Stomach (tissue), 8 donors: ENCODE measurements at regions not wholly inside any gene's neighbourhood (a gene's known extent, or its start where the extent isn't known, plus 50 kb on each side); places are given as distances from the start of the nearest gene placed in this dataset.

Experiments
- DNase-seq, 2 donors: peaks; one replicate each; pipeline versions ENCODE4 v3.0.0 to v3.0.0-alpha.2; 2013 to 2019
- H3K27ac ChIP-seq, 5 donors: fragments of 200-600 bp in 4 of 5; sonication (generic) in 4 of 5; one replicate each; pipeline ENCODE4 v1.5.1; 2013 to 2019; ENCODE audit warnings: mild to moderate bottlenecking in 1 of 5, moderate library complexity in 1 of 5
- H3K27me3 ChIP-seq, 3 donors: fragments of 200-600 bp; sonication (generic); one replicate each; pipeline ENCODE4 v1.5.1; 2017 to 2019; ENCODE audit warnings: mixed run types in 1 of 3
- H3K36me3 ChIP-seq, 4 donors: fragments of 200-600 bp; sonication (generic); 1 replicate in 3 of 4; 2 replicates in 1 of 4; pipeline ENCODE4 v1.5.1; 2016 to 2019
- H3K4me1 ChIP-seq, 4 donors: fragments of 200-600 bp; sonication (generic); one replicate each; pipeline ENCODE4 v1.5.1; 2016 to 2019
- H3K4me3 ChIP-seq, 4 donors: fragments of 200-600 bp; sonication (generic) in 3 of 4; one replicate each; pipeline ENCODE4 v1.5.1; 2016 to 2019; ENCODE audit warnings: mild to moderate bottlenecking in 1 of 4
- H3K9me3 ChIP-seq, 4 donors: fragments of 200-600 bp; sonication (generic); one replicate each; pipeline ENCODE4 v1.5.1; 2016 to 2019
- EP300 ChIP-seq: sonication (generic); formaldehyde crosslinking; IDR thresholded peaks from one replicate; pipeline ENCODE4 v1.6.1; 2017; ENCODE audit warnings: antibody characterized with exemption
- POLR2A ChIP-seq, 4 donors: fragments of 450-650 bp; IDR thresholded peaks; one replicate each; pipeline ENCODE4 v1.6.1; 2016; ENCODE audit warnings: antibody characterized with exemption in 4 of 4, control low read depth in 2 of 4, mild to moderate bottlenecking in 1 of 4, moderate library complexity in 1 of 4
- POLR2AphosphoS5 ChIP-seq, 3 donors: sonication (generic); formaldehyde crosslinking; IDR thresholded peaks; one replicate each; pipeline ENCODE4 v1.6.1; 2016; ENCODE audit warnings: antibody characterized with exemption in 3 of 3
- WGBS, 5 donors: extraction: QIAGEN DNeasy Blood & Tissue Kit in 3 of 5; methylation state at CpG; one replicate each; pipeline versions ENCODE4 v1.1.5 to v1.1.7; 2013 to 2018; 5-methylcytosine and 5-hydroxymethylcytosine counted together
- intact Hi-C: fragments of 100-400 bp; cut with DNase I; formaldehyde crosslinking; loops from one replicate; pipeline ENCODE4 v1.15.1; 2023; ENCODE audit warnings: low total_unique reads
- TF ChIP-seq, protein P1 (sequence below), 7 experiments: fragments of 450-650 bp in 4 of 7; fragments of 200-600 bp in 3 of 7; sonication (generic) in 3 of 7; IDR thresholded peaks; one replicate each; pipeline ENCODE4 v1.5.1; 2016 to 2019; ENCODE audit warnings: antibody characterized with exemption in 7 of 7, control low read depth in 2 of 7, mild to moderate bottlenecking in 1 of 7
- donor health status: healthy with polysubstance abuse.
- donor health status: Bipolar disorder and iron deficiency.
- donor health status: healthy.

DNA sequence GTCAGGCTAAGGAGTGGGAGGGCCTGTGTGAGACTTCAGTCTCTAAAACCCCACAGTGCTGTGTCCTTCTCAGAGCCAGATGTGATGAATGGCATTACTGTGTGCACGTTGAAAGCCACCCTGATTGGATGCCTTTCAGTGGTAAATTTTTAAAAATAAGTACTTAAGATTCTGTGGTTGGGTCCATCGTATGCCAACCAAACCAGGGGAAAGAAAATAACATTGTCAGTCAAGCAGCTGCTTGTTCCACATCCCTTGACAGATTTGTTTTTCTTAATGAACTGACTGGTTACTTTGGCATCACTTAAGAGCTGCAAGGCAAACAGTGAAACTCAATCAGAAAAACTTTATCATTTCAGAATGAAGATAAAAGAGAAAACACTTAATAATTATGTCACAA lies 334.0 kb upstream of the NT5E start:
- Histone ChIP-seq H3K36me3 (no peaks in the 10 kb centered on the region), H3K27ac (no peak overlapping the region), H3K27me3 (no peaks in the 10 kb centered on the region), H3K4me1 (no peaks in the 10 kb centered on the region), H3K9me3 (no peaks in the 10 kb centered on the region), H3K4me3 (no peak overlapping the region)
- 29 to 64% (median 52%) methylated on average over 2 of the region's 2 CpGs for WGBS, 5 donors
- TF ChIP-seq POLR2A (IDR thresholded peaks at IDR 0.05) (no peak), POLR2AphosphoS5 (IDR thresholded peaks at IDR 0.05) (no peak), EP300 (no peak)
- TF ChIP-seq, protein P1, sequence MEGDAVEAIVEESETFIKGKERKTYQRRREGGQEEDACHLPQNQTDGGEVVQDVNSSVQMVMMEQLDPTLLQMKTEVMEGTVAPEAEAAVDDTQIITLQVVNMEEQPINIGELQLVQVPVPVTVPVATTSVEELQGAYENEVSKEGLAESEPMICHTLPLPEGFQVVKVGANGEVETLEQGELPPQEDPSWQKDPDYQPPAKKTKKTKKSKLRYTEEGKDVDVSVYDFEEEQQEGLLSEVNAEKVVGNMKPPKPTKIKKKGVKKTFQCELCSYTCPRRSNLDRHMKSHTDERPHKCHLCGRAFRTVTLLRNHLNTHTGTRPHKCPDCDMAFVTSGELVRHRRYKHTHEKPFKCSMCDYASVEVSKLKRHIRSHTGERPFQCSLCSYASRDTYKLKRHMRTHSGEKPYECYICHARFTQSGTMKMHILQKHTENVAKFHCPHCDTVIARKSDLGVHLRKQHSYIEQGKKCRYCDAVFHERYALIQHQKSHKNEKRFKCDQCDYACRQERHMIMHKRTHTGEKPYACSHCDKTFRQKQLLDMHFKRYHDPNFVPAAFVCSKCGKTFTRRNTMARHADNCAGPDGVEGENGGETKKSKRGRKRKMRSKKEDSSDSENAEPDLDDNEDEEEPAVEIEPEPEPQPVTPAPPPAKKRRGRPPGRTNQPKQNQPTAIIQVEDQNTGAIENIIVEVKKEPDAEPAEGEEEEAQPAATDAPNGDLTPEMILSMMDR (IDR thresholded peaks at IDR 0.05) = no peak
- intact Hi-C loops = no loop called here
- DNase-seq = no peak

DNA sequence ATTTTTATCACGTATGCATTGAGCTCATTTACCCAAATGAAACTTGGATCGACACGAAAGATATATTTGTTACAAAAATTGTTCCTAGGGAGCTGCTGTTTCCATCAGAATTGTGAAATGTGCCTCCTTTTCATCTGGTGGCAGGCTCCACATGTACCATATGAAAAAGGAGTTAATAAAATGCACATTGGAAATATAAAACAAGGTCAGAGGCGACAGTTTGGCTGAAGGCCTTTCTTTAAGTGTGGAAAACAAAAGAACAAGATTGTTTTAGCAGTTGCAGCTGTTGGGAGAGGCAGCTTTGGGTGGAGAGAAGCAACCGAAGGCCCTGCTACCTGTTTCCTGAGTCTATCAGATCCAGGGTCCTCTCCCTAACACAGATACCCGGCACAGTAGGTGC lies 334.5 kb upstream of the NT5E start:
- Histone ChIP-seq H3K4me3 (no peak overlapping the region), H3K9me3 (no peaks in the 10 kb centered on the region), H3K4me1 (no peaks in the 10 kb centered on the region), H3K27me3 (no peaks in the 10 kb centered on the region), H3K36me3 (no peaks in the 10 kb centered on the region), H3K27ac (no peak overlapping the region)
- intact Hi-C loops = no loop called here
- 62 to 76% (median 70%) methylated on average over 6 of the region's 6 CpGs for whole genome bisulfite sequencing, 5 donors
- TF ChIP-seq, protein P1 (IDR thresholded peaks at IDR 0.05) = no peak
- TF ChIP-seq POLR2A (IDR thresholded peaks at IDR 0.05) = no peak
- peak in 1 of 2 donors; percentile 5 for DNase-seq

DNA sequence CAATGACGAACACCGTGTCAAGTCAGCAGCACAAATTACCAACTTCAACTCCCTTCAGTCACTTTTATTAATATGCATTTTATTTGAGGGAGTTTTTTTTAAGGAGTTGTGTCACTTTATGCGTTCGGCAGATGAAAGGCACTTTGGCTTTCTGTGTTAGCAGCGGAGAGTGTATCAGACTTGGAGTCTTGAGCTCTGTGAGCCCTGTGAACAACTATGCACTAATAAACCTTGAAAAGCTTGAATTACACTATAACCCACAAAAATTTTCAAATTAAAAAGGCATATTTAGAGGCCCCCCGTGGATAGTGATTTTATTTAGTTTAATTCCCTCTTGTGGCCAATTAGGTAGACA lies 335.3 kb upstream of the NT5E start:
- TF ChIP-seq, protein P1 (IDR thresholded peaks at IDR 0.05) = no peak
- TF ChIP-seq EP300 (no peak), POLR2A (IDR thresholded peaks at IDR 0.05) (no peak), POLR2AphosphoS5 (IDR thresholded peaks at IDR 0.05) (no peak)
- intact Hi-C loops = no loop called here
- no peaks in the 10 kb centered on the region for H3K4me1 ChIP-seq
- no peaks in the 10 kb centered on the region for H3K27me3 ChIP-seq
- WGBS, 5 donors = 66 to 83% (median 83%) methylated on average over 6 of the region's 6 CpGs
- no peak for DNase-seq
- H3K9me3 ChIP-seq = no peaks in the 10 kb centered on the region
- H3K36me3 ChIP-seq = no peaks in the 10 kb centered on the region
- no peak overlapping the region for H3K4me3 ChIP-seq
- H3K27ac ChIP-seq = no peak overlapping the region

DNA sequence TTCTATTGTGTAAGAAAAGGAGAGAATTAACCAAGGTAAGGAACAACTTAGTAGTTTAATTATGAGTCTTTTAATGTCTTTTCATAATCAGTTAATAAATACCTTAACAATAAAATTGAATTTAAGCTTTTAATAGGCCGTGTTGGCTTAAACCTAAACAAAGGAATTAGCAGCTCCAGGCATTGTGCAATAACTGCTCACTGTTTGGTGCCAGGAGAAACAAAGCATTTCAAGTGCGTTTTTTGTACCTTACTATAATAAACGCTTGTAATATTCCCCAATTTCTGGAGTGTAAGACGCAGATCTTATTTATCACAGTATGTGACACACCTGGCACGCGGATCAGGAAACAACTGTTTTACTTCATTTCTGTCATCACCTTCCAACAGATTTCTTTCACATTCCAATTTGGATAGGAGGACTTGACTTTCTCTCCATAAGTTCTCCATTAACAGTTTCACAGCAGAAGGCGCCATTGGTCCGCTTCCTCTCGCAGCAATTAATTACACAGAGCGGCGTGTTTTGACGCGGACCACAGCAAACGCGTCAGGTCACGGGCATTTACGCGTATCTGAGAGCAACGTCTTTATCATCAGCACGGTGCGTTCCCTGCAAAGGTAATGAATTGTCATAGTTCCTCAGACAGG lies 335.8 kb upstream of the NT5E start:
- H3K4me3 ChIP-seq = no peak overlapping the region
- H3K36me3 ChIP-seq = no peaks in the 10 kb centered on the region
- DNase-seq = peak in 1 of 2 donors; percentile 24
- H3K4me1 ChIP-seq = no peaks in the 10 kb centered on the region
- H3K27ac ChIP-seq = no peak overlapping the region
- H3K27me3 ChIP-seq = no peaks in the 10 kb centered on the region
- TF ChIP-seq POLR2A (IDR thresholded peaks at IDR 0.05) = no peak
- TF ChIP-seq EP300 = peak; percentile 9
- no peaks in the 10 kb centered on the region for H3K9me3 ChIP-seq
- WGBS, 5 donors = 68 to 84% (median 74%) methylated on average over 21 of the region's 21 CpGs
- intact Hi-C loops = no loop called here

DNA sequence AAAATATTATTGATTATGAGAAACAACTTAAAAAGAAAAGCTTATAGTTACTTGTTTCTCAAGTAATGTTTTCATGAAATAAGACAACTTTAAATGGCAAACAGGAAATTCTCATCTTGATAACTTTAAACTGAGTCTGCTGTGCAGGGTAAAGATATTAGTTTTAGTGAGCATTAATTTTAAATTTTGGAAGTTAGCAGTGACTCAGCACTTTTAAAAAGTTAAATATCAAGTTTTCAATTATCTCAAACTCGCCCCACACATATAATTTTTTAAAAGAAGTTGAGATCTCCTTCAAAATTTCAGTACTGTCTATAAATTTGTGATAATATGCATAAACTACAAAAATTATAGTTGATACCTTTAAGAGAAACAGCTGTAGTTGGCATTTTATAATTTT lies 337.3 kb upstream of the NT5E start:
- Histone ChIP-seq H3K4me1 (no peaks in the 10 kb centered on the region), H3K27ac (no peak overlapping the region), H3K36me3 (no peaks in the 10 kb centered on the region), H3K4me3 (no peak overlapping the region), H3K27me3 (no peaks in the 10 kb centered on the region), H3K9me3 (no peaks in the 10 kb centered on the region)
- DNase-seq = no peak
- 46 to 72% (median 58%) methylated on average over 1 of the region's 1 CpG for WGBS, 5 donors
- intact Hi-C loops = no loop called here
- TF ChIP-seq, protein P1 (IDR thresholded peaks at IDR 0.05) = no peak
- no peak for TF ChIP-seq POLR2A (IDR thresholded peaks at IDR 0.05)
- no peak for TF ChIP-seq POLR2AphosphoS5 (IDR thresholded peaks at IDR 0.05)
- TF ChIP-seq EP300 = no peak
